ENCODE measurements at regions not wholly inside any gene's neighbourhood (a gene's known extent, or its start where the extent isn't known, plus 50 kb on each side); places are given as distances from the start of the nearest gene placed in this dataset.

GRCh38 chr22:49068861-49069500 is 758.7 kb downstream of the BRD1 start:
- Histone ChIP-seq H3K27me3 (ENCODE audit: control insufficient read depth, insufficient read depth, low read length) (no peaks in the 10 kb centered on the region), H3K9ac (ENCODE audit: low read length) (no peak overlapping the region), H3K4me3 (ENCODE audit: low read length) (no peak overlapping the region), H3K4me1 (ENCODE audit: control insufficient read depth, insufficient read depth, low read length) (no peaks in the 10 kb centered on the region), H3K36me3 (ENCODE audit: control insufficient read depth, insufficient read depth, low read length) (no peaks in the 10 kb centered on the region), H3K27ac (ENCODE audit: low read depth, low read length) (no peak overlapping the region)

GRCh38 chr22:49067504-49067903 is 760.2 kb downstream of the BRD1 start:
- Histone ChIP-seq H3K27ac (ENCODE audit: low read depth, low read length) (no peak overlapping the region), H3K27me3 (ENCODE audit: control insufficient read depth, insufficient read depth, low read length) (no peaks in the 10 kb centered on the region), H3K4me3 (ENCODE audit: low read length) (no peak overlapping the region), H3K9ac (ENCODE audit: low read length) (no peak overlapping the region), H3K4me1 (ENCODE audit: control insufficient read depth, insufficient read depth, low read length) (no peaks in the 10 kb centered on the region), H3K36me3 (ENCODE audit: control insufficient read depth, insufficient read depth, low read length) (no peaks in the 10 kb centered on the region)

- H3K36me3 ChIP-seq (ENCODE audit: control insufficient read depth, insufficient read depth, low read length) = no peaks in the 10 kb centered on the region
- H3K9ac ChIP-seq (ENCODE audit: low read length) = no peak overlapping the region
- no peak overlapping the region for H3K27ac ChIP-seq (ENCODE audit: low read depth, low read length)
- H3K27me3 ChIP-seq (ENCODE audit: control insufficient read depth, insufficient read depth, low read length) = no peaks in the 10 kb centered on the region
- no peaks in the 10 kb centered on the region for H3K4me1 ChIP-seq (ENCODE audit: control insufficient read depth, insufficient read depth, low read length)
- no peak overlapping the region for H3K4me3 ChIP-seq (ENCODE audit: low read length)
These were observed 761.1 kb downstream of the BRD1 start for GRCh38 chr22:49066619-49067018.

- H3K4me1 ChIP-seq (ENCODE audit: control insufficient read depth, insufficient read depth, low read length) = no peaks in the 10 kb centered on the region
- H3K27me3 ChIP-seq (ENCODE audit: control insufficient read depth, insufficient read depth, low read length) = no peaks in the 10 kb centered on the region
- no peak overlapping the region for H3K27ac ChIP-seq (ENCODE audit: low read depth, low read length)
- H3K9ac ChIP-seq (ENCODE audit: low read length) = no peak overlapping the region
- no peaks in the 10 kb centered on the region for H3K36me3 ChIP-seq (ENCODE audit: control insufficient read depth, insufficient read depth, low read length)
- no peak overlapping the region for H3K4me3 ChIP-seq (ENCODE audit: low read length)
These were observed 762.8 kb downstream of the BRD1 start for GRCh38 chr22:49064836-49065235.

GRCh38 chr22:49063545-49063890 is 764.2 kb downstream of the BRD1 start:
- no peak overlapping the region for H3K9ac ChIP-seq (ENCODE audit: low read length)
- H3K27ac ChIP-seq (ENCODE audit: low read depth, low read length) = no peak overlapping the region
- no peaks in the 10 kb centered on the region for H3K36me3 ChIP-seq (ENCODE audit: control insufficient read depth, insufficient read depth, low read length)
- no peaks in the 10 kb centered on the region for H3K27me3 ChIP-seq (ENCODE audit: control insufficient read depth, insufficient read depth, low read length)
- H3K4me3 ChIP-seq (ENCODE audit: low read length) = no peak overlapping the region
- no peaks in the 10 kb centered on the region for H3K4me1 ChIP-seq (ENCODE audit: control insufficient read depth, insufficient read depth, low read length)

- Histone ChIP-seq H3K27ac (ENCODE audit: low read depth, low read length) (no peak overlapping the region), H3K27me3 (ENCODE audit: control insufficient read depth, insufficient read depth, low read length) (no peaks in the 10 kb centered on the region), H3K4me3 (ENCODE audit: low read length) (no peak overlapping the region)
These were observed 764.7 kb downstream of the BRD1 start for GRCh38 chr22:49062802-49063544.

GRCh38 chr22:49062155-49062801 is 765.4 kb downstream of the BRD1 start:
- Histone ChIP-seq H3K4me3 (ENCODE audit: low read length) (no peak overlapping the region), H3K27me3 (ENCODE audit: control insufficient read depth, insufficient read depth, low read length) (no peaks in the 10 kb centered on the region), H3K36me3 (ENCODE audit: control insufficient read depth, insufficient read depth, low read length) (no peaks in the 10 kb centered on the region), H3K9ac (ENCODE audit: low read length) (no peak overlapping the region), H3K4me1 (ENCODE audit: control insufficient read depth, insufficient read depth, low read length) (no peaks in the 10 kb centered on the region), H3K27ac (ENCODE audit: low read depth, low read length) (no peak overlapping the region)

More at GRCh38 chr22:49062802-49063544, 764.7 kb downstream of the BRD1 start:
- no peak overlapping the region for H3K9ac ChIP-seq (ENCODE audit: low read length)
- no peaks in the 10 kb centered on the region for H3K36me3 ChIP-seq (ENCODE audit: control insufficient read depth, insufficient read depth, low read length)
- H3K4me1 ChIP-seq (ENCODE audit: control insufficient read depth, insufficient read depth, low read length) = no peaks in the 10 kb centered on the region

GRCh38 chr22:49057910-49058309 is 769.8 kb downstream of the BRD1 start:
- Histone ChIP-seq H3K4me1 (ENCODE audit: control insufficient read depth, insufficient read depth, low read length) (no peaks in the 10 kb centered on the region), H3K4me3 (ENCODE audit: low read length) (no peak overlapping the region), H3K27ac (ENCODE audit: low read depth, low read length) (no peak overlapping the region), H3K36me3 (ENCODE audit: control insufficient read depth, insufficient read depth, low read length) (no peaks in the 10 kb centered on the region), H3K9ac (ENCODE audit: low read length) (no peak overlapping the region), H3K27me3 (ENCODE audit: control insufficient read depth, insufficient read depth, low read length) (no peaks in the 10 kb centered on the region)

GRCh38 chr22:49056301-49056700 is 771.4 kb downstream of the BRD1 start:
- no peaks in the 10 kb centered on the region for H3K36me3 ChIP-seq (ENCODE audit: control insufficient read depth, insufficient read depth, low read length)
- no peaks in the 10 kb centered on the region for H3K4me1 ChIP-seq (ENCODE audit: control insufficient read depth, insufficient read depth, low read length)
- H3K9ac ChIP-seq (ENCODE audit: low read length) = no peak overlapping the region
- H3K4me3 ChIP-seq (ENCODE audit: low read length) = no peak overlapping the region
- H3K27me3 ChIP-seq (ENCODE audit: control insufficient read depth, insufficient read depth, low read length) = no peaks in the 10 kb centered on the region
- H3K27ac ChIP-seq (ENCODE audit: low read depth, low read length) = no peak overlapping the region

- H3K4me3 ChIP-seq (ENCODE audit: low read length) = no peak overlapping the region
These were observed 772.3 kb downstream of the BRD1 start for GRCh38 chr22:49055406-49055805.

GRCh38 chr22:49053578-49053977 is 774.1 kb downstream of the BRD1 start:
- H3K27me3 ChIP-seq (ENCODE audit: control insufficient read depth, insufficient read depth, low read length) = no peaks in the 10 kb centered on the region

More at GRCh38 chr22:49055406-49055805, 772.3 kb downstream of the BRD1 start:
- H3K27ac ChIP-seq (ENCODE audit: low read depth, low read length) = no peak overlapping the region
- no peak overlapping the region for H3K9ac ChIP-seq (ENCODE audit: low read length)
- H3K27me3 ChIP-seq (ENCODE audit: control insufficient read depth, insufficient read depth, low read length) = no peaks in the 10 kb centered on the region
- no peaks in the 10 kb centered on the region for H3K4me1 ChIP-seq (ENCODE audit: control insufficient read depth, insufficient read depth, low read length)
- H3K36me3 ChIP-seq (ENCODE audit: control insufficient read depth, insufficient read depth, low read length) = no peaks in the 10 kb centered on the region

GRCh38 chr22:49052560-49052959 is 775.1 kb downstream of the BRD1 start:
- Histone ChIP-seq H3K9ac (ENCODE audit: low read length) (no peak overlapping the region), H3K4me3 (ENCODE audit: low read length) (no peak overlapping the region), H3K4me1 (ENCODE audit: control insufficient read depth, insufficient read depth, low read length) (no peaks in the 10 kb centered on the region), H3K27me3 (ENCODE audit: control insufficient read depth, insufficient read depth, low read length) (no peaks in the 10 kb centered on the region), H3K36me3 (ENCODE audit: control insufficient read depth, insufficient read depth, low read length) (no peaks in the 10 kb centered on the region), H3K27ac (ENCODE audit: low read depth, low read length) (no peak overlapping the region)

More at GRCh38 chr22:49053578-49053977, 774.1 kb downstream of the BRD1 start:
- H3K27ac ChIP-seq (ENCODE audit: low read depth, low read length) = no peak overlapping the region
- H3K9ac ChIP-seq (ENCODE audit: low read length) = no peak overlapping the region
- H3K4me1 ChIP-seq (ENCODE audit: control insufficient read depth, insufficient read depth, low read length) = no peaks in the 10 kb centered on the region
- H3K36me3 ChIP-seq (ENCODE audit: control insufficient read depth, insufficient read depth, low read length) = no peaks in the 10 kb centered on the region
- no peak overlapping the region for H3K4me3 ChIP-seq (ENCODE audit: low read length)
